ENCODE measurements at regions not wholly inside any gene's neighbourhood (a gene's known extent, or its start where the extent isn't known, plus 50 kb on each side); places are given as distances from the start of the nearest gene placed in this dataset.
A peak's percentile ranks its signal among the peaks of the same experiment; 100 is the strongest.

DNA sequence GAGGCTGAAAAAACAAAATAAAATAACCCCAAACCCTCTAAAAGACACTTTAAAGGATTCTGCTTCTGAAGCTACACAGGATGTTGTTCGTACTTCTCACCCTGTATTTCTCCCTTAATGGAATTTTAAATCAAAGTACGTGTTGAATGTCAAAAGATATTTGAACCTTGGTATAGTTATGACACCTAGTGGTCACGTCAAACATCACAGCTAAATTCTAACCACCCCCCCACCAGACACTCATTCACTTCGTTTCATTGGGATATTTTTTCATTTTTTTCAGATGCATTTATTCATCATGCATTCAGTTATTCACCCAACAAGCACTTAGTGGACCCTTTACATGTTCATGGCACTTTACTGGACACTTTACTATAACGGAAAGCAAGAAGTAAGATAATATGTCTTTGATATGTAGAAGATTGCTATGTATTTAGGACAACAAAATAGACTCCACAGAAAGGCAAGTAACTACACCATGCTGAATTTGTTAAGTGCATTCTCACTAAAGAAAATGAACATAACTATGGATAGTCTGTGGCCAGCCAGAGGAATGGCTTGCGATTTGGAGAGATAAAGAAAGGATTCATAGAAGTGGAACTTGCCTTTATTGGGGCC, 62.5 kb upstream of the GPR174 start:
- no peak for TF ChIP-seq EZH2 (IDR thresholded peaks at IDR 0.05; ENCODE audit: borderline replicate concordance, low read depth, low read length, poor library complexity, severe bottlenecking)
- TF ChIP-seq, protein P1, sequence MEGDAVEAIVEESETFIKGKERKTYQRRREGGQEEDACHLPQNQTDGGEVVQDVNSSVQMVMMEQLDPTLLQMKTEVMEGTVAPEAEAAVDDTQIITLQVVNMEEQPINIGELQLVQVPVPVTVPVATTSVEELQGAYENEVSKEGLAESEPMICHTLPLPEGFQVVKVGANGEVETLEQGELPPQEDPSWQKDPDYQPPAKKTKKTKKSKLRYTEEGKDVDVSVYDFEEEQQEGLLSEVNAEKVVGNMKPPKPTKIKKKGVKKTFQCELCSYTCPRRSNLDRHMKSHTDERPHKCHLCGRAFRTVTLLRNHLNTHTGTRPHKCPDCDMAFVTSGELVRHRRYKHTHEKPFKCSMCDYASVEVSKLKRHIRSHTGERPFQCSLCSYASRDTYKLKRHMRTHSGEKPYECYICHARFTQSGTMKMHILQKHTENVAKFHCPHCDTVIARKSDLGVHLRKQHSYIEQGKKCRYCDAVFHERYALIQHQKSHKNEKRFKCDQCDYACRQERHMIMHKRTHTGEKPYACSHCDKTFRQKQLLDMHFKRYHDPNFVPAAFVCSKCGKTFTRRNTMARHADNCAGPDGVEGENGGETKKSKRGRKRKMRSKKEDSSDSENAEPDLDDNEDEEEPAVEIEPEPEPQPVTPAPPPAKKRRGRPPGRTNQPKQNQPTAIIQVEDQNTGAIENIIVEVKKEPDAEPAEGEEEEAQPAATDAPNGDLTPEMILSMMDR (conservative IDR thresholded peaks at IDR 0.05; ENCODE audit: low read depth, low read length): peak; percentile 75
- no TSS peak for BruUV-seq (replicated peaks)
- intact Hi-C loops (cut with micrococcal nuclease; ENCODE audit: unreplicated experiment): loop anchor here (2.0 to 10.0 kb wide), 6 partner anchors 190 to 527 kb away; partner anchors contain the start of gene LPAR4
- ChIA-PET POLR2A (ENCODE audit: low non-redundant PET) (no interaction called here), CTCF (interaction anchor here (0.6 to 2.0 kb wide), 6 partner anchors 10 to 526 kb away, joined by 3 to 6 read pairs (median 4); no protein-coding TSS in a partner anchor)
- peak overlapping the region; percentile 83 for H3K27ac ChIP-seq (ENCODE audit: low read depth, low read length, poor library complexity, severe bottlenecking)
- H3K4me1 ChIP-seq (ENCODE audit: insufficient read depth, low read length, poor library complexity, severe bottlenecking): peaks cover 27% of the 10 kb centered on the region
- H3K4me3 ChIP-seq (ENCODE audit: low read depth, low read length, poor library complexity, severe bottlenecking): no peak overlapping the region
- peak; percentile 86 for DNase-seq (ENCODE audit: low spot score)
- no peaks in the 10 kb centered on the region for H3K9me3 ChIP-seq (ENCODE audit: low read depth, low read length, poor library complexity, severe bottlenecking)
- H3K27me3 ChIP-seq (replicated peaks; ENCODE audit: insufficient read depth, low read depth, low read length, poor library complexity): no peaks in the 10 kb centered on the region
- H3K36me3 ChIP-seq (ENCODE audit: insufficient read depth, low read length, poor library complexity, severe bottlenecking): no peaks in the 10 kb centered on the region

- intact Hi-C loops (cut with micrococcal nuclease; ENCODE audit: unreplicated experiment): loop anchor here (2.0 to 10.0 kb wide), 5 partner anchors 189 to 528 kb away; partner anchors contain the start of gene LPAR4
- CTCF ChIA-PET: interaction anchor here (1.8 to 2.0 kb wide), 3 partner anchors 9 to 527 kb away, joined by 4 to 6 read pairs (median 5); no protein-coding TSS in a partner anchor
- POLR2A ChIA-PET (ENCODE audit: low non-redundant PET): no interaction called here
These were observed 61.6 kb upstream of the GPR174 start for GRCh38 chrX:79082899-79083298.

GRCh38 chrX:79084923-79085322, 59.6 kb upstream of the GPR174 start:
- TF ChIP-seq, protein P1 (conservative IDR thresholded peaks at IDR 0.05; ENCODE audit: low read depth, low read length): no peak
- no peak for TF ChIP-seq EZH2 (IDR thresholded peaks at IDR 0.05; ENCODE audit: borderline replicate concordance, low read depth, low read length, poor library complexity, severe bottlenecking)
- intact Hi-C loops (cut with micrococcal nuclease; ENCODE audit: unreplicated experiment): loop anchor here (5.0 to 10.0 kb wide), 4 partner anchors 187 to 488 kb away; partner anchors contain the start of gene LPAR4

More at GRCh38 chrX:79082899-79083298, 61.6 kb upstream of the GPR174 start:
- TF ChIP-seq EZH2 (IDR thresholded peaks at IDR 0.05; ENCODE audit: borderline replicate concordance, low read depth, low read length, poor library complexity, severe bottlenecking): no peak
- TF ChIP-seq, protein P1 (conservative IDR thresholded peaks at IDR 0.05; ENCODE audit: low read depth, low read length): no peak
- Histone ChIP-seq H3K27me3 (replicated peaks; ENCODE audit: insufficient read depth, low read depth, low read length, poor library complexity) (no peaks in the 10 kb centered on the region), H3K4me1 (ENCODE audit: insufficient read depth, low read length, poor library complexity, severe bottlenecking) (peaks cover 27% of the 10 kb centered on the region), H3K36me3 (ENCODE audit: insufficient read depth, low read length, poor library complexity, severe bottlenecking) (no peaks in the 10 kb centered on the region), H3K4me3 (ENCODE audit: low read depth, low read length, poor library complexity, severe bottlenecking) (no peak overlapping the region), H3K9me3 (ENCODE audit: low read depth, low read length, poor library complexity, severe bottlenecking) (no peaks in the 10 kb centered on the region), H3K27ac (ENCODE audit: low read depth, low read length, poor library complexity, severe bottlenecking) (peak overlapping the region; percentile 83)
- DNase-seq (ENCODE audit: low spot score): no peak
- BruUV-seq (replicated peaks): no TSS peak

More at GRCh38 chrX:79084923-79085322, 59.6 kb upstream of the GPR174 start:
- Histone ChIP-seq H3K27ac (ENCODE audit: low read depth, low read length, poor library complexity, severe bottlenecking) (peak overlapping the region; percentile 72), H3K27me3 (replicated peaks; ENCODE audit: insufficient read depth, low read depth, low read length, poor library complexity) (no peaks in the 10 kb centered on the region), H3K4me1 (ENCODE audit: insufficient read depth, low read length, poor library complexity, severe bottlenecking) (peaks cover 22% of the 10 kb centered on the region), H3K9me3 (ENCODE audit: low read depth, low read length, poor library complexity, severe bottlenecking) (no peaks in the 10 kb centered on the region), H3K36me3 (ENCODE audit: insufficient read depth, low read length, poor library complexity, severe bottlenecking) (no peaks in the 10 kb centered on the region), H3K4me3 (ENCODE audit: low read depth, low read length, poor library complexity, severe bottlenecking) (no peak overlapping the region)
- no peak for DNase-seq (ENCODE audit: low spot score)
- POLR2A ChIA-PET (ENCODE audit: low non-redundant PET): no interaction called here
- CTCF ChIA-PET: no interaction called here
- no TSS peak for BruUV-seq (replicated peaks)
